ENCODE measurements at regions not wholly inside any gene's neighbourhood (a gene's known extent, or its start where the extent isn't known, plus 50 kb on each side); places are given as distances from the start of the nearest gene placed in this dataset.

GRCh38 chr20:58138395-58138794 lies 90.1 kb downstream of the ANKRD60 start:
- DNase-seq = no peak

- no peak for DNase-seq
Observed at GRCh38 chr20:58137651-58138265, 90.7 kb downstream of the ANKRD60 start.

- DNase-seq = no peak
Observed at GRCh38 chr20:58137236-58137635, 91.2 kb downstream of the ANKRD60 start.

- no peak for DNase-seq
Observed at GRCh38 chr20:58136149-58136484, 92.3 kb downstream of the ANKRD60 start.

GRCh38 chr20:58135441-58136148 lies 92.9 kb downstream of the ANKRD60 start:
- no peak for DNase-seq

GRCh38 chr20:58133020-58133808 lies 95.2 kb downstream of the ANKRD60 start:
- no peak for DNase-seq

GRCh38 chr20:58131551-58132142 lies 96.8 kb downstream of the ANKRD60 start:
- no peak for DNase-seq

- DNase-seq = no peak
Observed at GRCh38 chr20:58131151-58131550, 97.3 kb downstream of the ANKRD60 start.

GRCh38 chr20:58130581-58130980 lies 97.9 kb downstream of the ANKRD60 start:
- DNase-seq = no peak

- no peak for DNase-seq
Observed at GRCh38 chr20:58130156-58130555, 98.3 kb downstream of the ANKRD60 start.

GRCh38 chr20:58129721-58130151 lies 98.7 kb downstream of the ANKRD60 start:
- DNase-seq = no peak

- DNase-seq = no peak
Observed at GRCh38 chr20:58128635-58129625, 99.5 kb downstream of the ANKRD60 start.

GRCh38 chr20:58127701-58128111 lies 100.7 kb downstream of the ANKRD60 start:
- DNase-seq = no peak

- DNase-seq = no peak
Observed at GRCh38 chr20:58125726-58126125, 102.7 kb downstream of the ANKRD60 start.

- no peak for DNase-seq
Observed at GRCh38 chr20:58117944-58118343, 110.5 kb downstream of the ANKRD60 start.

- DNase-seq = no peak
Observed at GRCh38 chr20:58116505-58116904, 111.9 kb downstream of the ANKRD60 start.

GRCh38 chr20:58113716-58114115 lies 114.7 kb downstream of the ANKRD60 start:
- DNase-seq = no peak

- DNase-seq = peak; percentile 41
Observed at GRCh38 chr20:58112017-58112781, 116.3 kb downstream of the ANKRD60 start.

- DNase-seq = no peak
Observed at GRCh38 chr20:58111310-58112016, 117.0 kb downstream of the ANKRD60 start.

- DNase-seq = no peak
Observed at GRCh38 chr20:58109918-58110635, 118.4 kb downstream of the ANKRD60 start.

Measured in amniotic stem cell (primary cell).